GM12891 (cell line): ENCODE measurements at regions not wholly inside any gene's neighbourhood (a gene's known extent, or its start where the extent isn't known, plus 50 kb on each side); places are given as distances from the start of the nearest gene placed in this dataset.

Experiments used
- POLR2A ChIP-seq: IDR thresholded peaks from 2 replicates; pipeline ENCODE4 v1.6.1; 2011; ENCODE audit warnings: low read depth, low read length, control low read depth
- POLR2AphosphoS5 ChIP-seq: IDR thresholded peaks from 2 replicates; pipeline ENCODE4 v1.6.1; 2011; ENCODE audit warnings: low read depth, low read length, control low read depth
- TAF1 ChIP-seq: IDR thresholded peaks from 2 replicates; pipeline ENCODE4 v1.6.1; 2011; ENCODE audit warnings: low read depth, low read length, control low read depth

- TF ChIP-seq TAF1 (no peak), POLR2A (no peak), POLR2AphosphoS5 (no peak)
Observed at GRCh38 chr2:194411221-194411620, 1245.8 kb upstream of the SLC39A10 start.
